HG03280 (cell line): ENCODE measurements at regions not wholly inside any gene's neighbourhood (a gene's known extent, or its start where the extent isn't known, plus 50 kb on each side); places are given as distances from the start of the nearest gene placed in this dataset.
"Not testable (repeated sequence)": the region's sequence is repeated elsewhere in the genome, so short reads cannot be mapped to it uniquely, and the experiment has no call there.

ENCODE experiments used
- ATAC-seq: cut with Tn5 transposase; IDR thresholded peaks from one replicate; pipeline ENCODE4 v1.9.1; 2021; ENCODE audit warnings: mild to moderate bottlenecking, moderate library complexity; ENCODE audit not compliant: unreplicated experiment

- ATAC-seq: not testable (repeated sequence)
These were observed 54.7 kb downstream of the PROP1 start for GRCh38 chr5:177941386-177941785.

GRCh38 chr5:177939246-177940171, 56.5 kb downstream of the PROP1 start:
- not testable (repeated sequence) for ATAC-seq

GRCh38 chr5:177938767-177939166, 57.3 kb downstream of the PROP1 start:
- ATAC-seq: not testable (repeated sequence)

- not testable (repeated sequence) for ATAC-seq
These were observed 61.8 kb downstream of the PROP1 start for GRCh38 chr5:177934233-177934632.

GRCh38 chr5:177930269-177931022, 65.6 kb downstream of the PROP1 start:
- ATAC-seq: not testable (repeated sequence)

GRCh38 chr5:177929618-177930017, 66.4 kb downstream of the PROP1 start:
- ATAC-seq: not testable (repeated sequence)

GRCh38 chr5:177927500-177927899, 68.5 kb downstream of the PROP1 start:
- not testable (repeated sequence) for ATAC-seq

GRCh38 chr5:177924577-177924976, 71.5 kb downstream of the PROP1 start:
- not testable (repeated sequence) for ATAC-seq

GRCh38 chr5:177923837-177924236, 72.2 kb downstream of the PROP1 start:
- ATAC-seq: not testable (repeated sequence)

- not testable (repeated sequence) for ATAC-seq
These were observed 72.9 kb downstream of the PROP1 start for GRCh38 chr5:177923189-177923588.

- ATAC-seq: not testable (repeated sequence)
These were observed 86.8 kb downstream of the PROP1 start for GRCh38 chr5:177909261-177909660.

GRCh38 chr5:177902806-177903205, 93.2 kb downstream of the PROP1 start:
- not testable (repeated sequence) for ATAC-seq

GRCh38 chr5:177900066-177900465, 96.0 kb downstream of the PROP1 start:
- not testable (repeated sequence) for ATAC-seq

- ATAC-seq: not testable (repeated sequence)
These were observed 101.2 kb downstream of the PROP1 start for GRCh38 chr5:177894681-177895453.

- not testable (repeated sequence) for ATAC-seq
These were observed 103.7 kb downstream of the PROP1 start for GRCh38 chr5:177892357-177892665.

GRCh38 chr5:177891547-177892356, 104.3 kb downstream of the PROP1 start:
- peak; percentile 84 for ATAC-seq

GRCh38 chr5:177883295-177883694, 100.6 kb upstream of the FAM153A start:
- ATAC-seq: not testable (repeated sequence)

GRCh38 chr5:177875900-177876238, 93.2 kb upstream of the FAM153A start:
- not testable (repeated sequence) for ATAC-seq

GRCh38 chr5:177875013-177875899, 92.6 kb upstream of the FAM153A start:
- peak; percentile 86 for ATAC-seq
